OCI-LY1 (cell line): ENCODE measurements at regions not wholly inside any gene's neighbourhood (a gene's known extent, or its start where the extent isn't known, plus 50 kb on each side); places are given as distances from the start of the nearest gene placed in this dataset.

Experiments
- H2AFZ ChIP-seq: fragments of 200-600 bp; sonication (generic), shearing (Covaris generic); 2 replicates; pipeline ENCODE4 v1.6.0; 2014; ENCODE audit warnings: antibody characterized with exemption, mild to moderate bottlenecking, low read length
- H3F3A ChIP-seq: fragments of 200-600 bp; sonication (generic), shearing (Covaris generic); 2 replicates; pipeline ENCODE4 v1.6.0; 2014; ENCODE audit warnings: mild to moderate bottlenecking, antibody characterized with exemption, low read length, moderate library complexity; ENCODE audit not compliant: insufficient read depth
- H3K27ac ChIP-seq: fragments of 200-600 bp; sonication (generic); 2 replicates; pipeline ENCODE4 v1.5.1; 2014; ENCODE audit warnings: low read length, mixed run types, mild to moderate bottlenecking, low read depth; ENCODE audit not compliant: poor library complexity, severe bottlenecking
- H3K27me3 ChIP-seq: fragments of 200-600 bp; sonication (generic); 2 replicates; pipeline ENCODE4 v1.6.0; 2014; ENCODE audit warnings: antibody characterized with exemption, mild to moderate bottlenecking, low read length, moderate library complexity; ENCODE audit not compliant: insufficient read depth
- H3K36me3 ChIP-seq: fragments of 200-600 bp; sonication (generic); 2 replicates; pipeline ENCODE4 v1.6.1; 2014; ENCODE audit warnings: mild to moderate bottlenecking, antibody characterized with exemption, low read length, moderate library complexity, mixed read lengths; ENCODE audit not compliant: insufficient read depth
- H3K4me1 ChIP-seq: fragments of 200-600 bp; sonication (generic); 2 replicates; pipeline ENCODE4 v1.5.1; 2014; ENCODE audit warnings: mild to moderate bottlenecking, low read length, moderate library complexity; ENCODE audit not compliant: insufficient read depth, severe bottlenecking
- H3K4me2 ChIP-seq: fragments of 200-600 bp; sonication (generic), shearing (Covaris generic); 2 replicates; pipeline ENCODE4 v1.6.1; 2014; ENCODE audit warnings: low read length
- H3K4me3 ChIP-seq: fragments of 200-600 bp; sonication (generic); 2 replicates; pipeline ENCODE4 v1.5.1; 2014; ENCODE audit warnings: low read length, low read depth, mild to moderate bottlenecking, mixed read lengths; ENCODE audit not compliant: poor library complexity, severe bottlenecking
- H3K79me2 ChIP-seq: fragments of 200-600 bp; shearing (Covaris generic); 2 replicates; pipeline ENCODE4 v1.6.1; 2016; ENCODE audit warnings: mixed run types, low read length, mixed read lengths; ENCODE audit not compliant: insufficient read depth
- H3K9ac ChIP-seq: fragments of 200-600 bp; sonication (generic), shearing (Covaris generic); 2 replicates; pipeline ENCODE4 v1.6.1; 2014; ENCODE audit warnings: mild to moderate bottlenecking, low read length, mixed read lengths
- H3K9me2 ChIP-seq: fragments of 200-600 bp; sonication (generic), shearing (Covaris generic); 2 replicates; pipeline ENCODE4 v1.6.1; 2014; ENCODE audit warnings: low read depth, mild to moderate bottlenecking, low read length, mixed read lengths
- H3K9me3 ChIP-seq: fragments of 200-600 bp; shearing (Covaris generic); 2 replicates; pipeline ENCODE4 v1.6.1; 2014; ENCODE audit warnings: low read length, mixed read lengths
- H4K20me1 ChIP-seq: fragments of 200-600 bp; sonication (generic), shearing (Covaris generic); 2 replicates; pipeline ENCODE4 v1.6.0; 2016; ENCODE audit warnings: mild to moderate bottlenecking, low read length; ENCODE audit not compliant: insufficient read depth
- CTCF ChIP-seq: fragments of 200-600 bp; sonication (generic), shearing (Covaris generic); IDR thresholded peaks from 2 replicates; pipeline ENCODE4 v1.5.1; 2017; ENCODE audit warnings: mild to moderate bottlenecking, antibody characterized with exemption, low read length, moderate library complexity, mixed read lengths
- EZH2 ChIP-seq: fragments of 200-600 bp; sonication (generic), shearing (Covaris generic); IDR thresholded peaks from 2 replicates; pipeline ENCODE4 v1.8.0; 2017; ENCODE audit warnings: borderline replicate concordance, mixed run types, mild to moderate bottlenecking, antibody characterized with exemption, low read length, moderate library complexity, mixed read lengths

GRCh38 chr4:179285696-179286095, 1843.5 kb upstream of the AGA start:
- no peak overlapping the region for H3K9ac ChIP-seq
- no peak overlapping the region for H3K4me3 ChIP-seq
- H3K27ac ChIP-seq = no peak overlapping the region
- H3K9me2 ChIP-seq = no peaks in the 10 kb centered on the region
- H3K9me3 ChIP-seq = no peaks in the 10 kb centered on the region
- H3K4me2 ChIP-seq = no peak overlapping the region
- H3K27me3 ChIP-seq = no peaks in the 10 kb centered on the region
- no peaks in the 10 kb centered on the region for H3K4me1 ChIP-seq
- TF ChIP-seq CTCF = no peak
- TF ChIP-seq EZH2 = no peak
- no peak overlapping the region for H2AFZ ChIP-seq
- H3F3A ChIP-seq = no peaks in the 10 kb centered on the region
- no peaks in the 10 kb centered on the region for H3K36me3 ChIP-seq
- no peaks in the 10 kb centered on the region for H4K20me1 ChIP-seq
- H3K79me2 ChIP-seq = no peaks in the 10 kb centered on the region

GRCh38 chr4:179291657-179292056, 1849.4 kb upstream of the AGA start:
- no peaks in the 10 kb centered on the region for H3K9me2 ChIP-seq
- H3F3A ChIP-seq = no peaks in the 10 kb centered on the region
- H3K9ac ChIP-seq = no peak overlapping the region
- H3K27me3 ChIP-seq = no peaks in the 10 kb centered on the region
- no peaks in the 10 kb centered on the region for H3K4me1 ChIP-seq
- H3K4me3 ChIP-seq = no peak overlapping the region
- no peaks in the 10 kb centered on the region for H3K79me2 ChIP-seq
- H3K9me3 ChIP-seq = no peaks in the 10 kb centered on the region
- no peak overlapping the region for H2AFZ ChIP-seq
- no peaks in the 10 kb centered on the region for H3K36me3 ChIP-seq
- H3K27ac ChIP-seq = no peak overlapping the region
- TF ChIP-seq EZH2 (no peak), CTCF (no peak)
- H4K20me1 ChIP-seq = no peaks in the 10 kb centered on the region
- no peak overlapping the region for H3K4me2 ChIP-seq

GRCh38 chr4:179292468-179292867, 1850.2 kb upstream of the AGA start:
- no peaks in the 10 kb centered on the region for H3K4me1 ChIP-seq
- no peaks in the 10 kb centered on the region for H3K9me2 ChIP-seq
- H3F3A ChIP-seq = no peaks in the 10 kb centered on the region
- no peak overlapping the region for H3K4me2 ChIP-seq
- no peaks in the 10 kb centered on the region for H3K9me3 ChIP-seq
- no peaks in the 10 kb centered on the region for H3K79me2 ChIP-seq
- no peaks in the 10 kb centered on the region for H3K27me3 ChIP-seq
- no peak overlapping the region for H3K9ac ChIP-seq
- H2AFZ ChIP-seq = no peak overlapping the region
- H3K27ac ChIP-seq = no peak overlapping the region
- no peak overlapping the region for H3K4me3 ChIP-seq
- H4K20me1 ChIP-seq = no peaks in the 10 kb centered on the region
- TF ChIP-seq CTCF (no peak), EZH2 (no peak)
- no peaks in the 10 kb centered on the region for H3K36me3 ChIP-seq
